ENCODE measurements at regions not wholly inside any gene's neighbourhood (a gene's known extent, or its start where the extent isn't known, plus 50 kb on each side); places are given as distances from the start of the nearest gene placed in this dataset.
"Not testable (repeated sequence)": the region's sequence is repeated elsewhere in the genome, so short reads cannot be mapped to it uniquely, and the experiment has no call there.

GRCh38 chr15:67935244-67935643 lies 95.4 kb upstream of the RNU6-1 start:
- DNase-seq (ENCODE audit: low spot score in 2 of 2) (no peak), ATAC-seq (no peak)
- H3K36me3 Mint-ChIP-seq = no peaks in the 10 kb centered on the region
- no peaks in the 10 kb centered on the region for H3K9me3 Mint-ChIP-seq
- no peak overlapping the region for H3K27ac Mint-ChIP-seq

DNA sequence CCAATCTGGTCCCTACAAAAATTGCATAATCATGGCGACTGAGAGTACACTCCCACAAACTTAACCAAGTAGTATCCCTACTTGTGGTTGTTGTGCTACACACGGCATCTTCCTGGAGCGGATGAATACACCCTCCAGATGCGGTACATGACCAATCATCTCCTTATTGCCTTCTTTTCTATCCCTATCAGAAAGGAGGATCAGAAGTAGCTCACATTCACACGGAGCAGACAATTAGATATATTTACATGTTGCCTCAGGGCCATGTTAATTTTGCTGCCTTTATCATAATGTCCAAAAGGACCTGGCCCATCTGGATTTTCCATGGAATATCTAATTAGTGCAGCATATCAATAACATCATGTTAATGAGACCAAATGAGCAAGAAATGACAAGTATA lies 96.4 kb upstream of the RNU6-1 start:
- Mint-ChIP-seq H3K27ac (no peak overlapping the region), H3K36me3 (no peaks in the 10 kb centered on the region), H3K9me3 (no peaks in the 10 kb centered on the region)
- ATAC-seq = no peak
- no peak for DNase-seq (ENCODE audit: low spot score in 2 of 2)

GRCh38 chr15:67937153-67937761 lies 97.4 kb upstream of the RNU6-1 start:
- Mint-ChIP-seq H3K27ac (no peak overlapping the region), H3K9me3 (no peaks in the 10 kb centered on the region), H3K36me3 (no peaks in the 10 kb centered on the region)
- DNase-seq (ENCODE audit: low spot score in 2 of 2) = no peak
- no peak for ATAC-seq

DNA sequence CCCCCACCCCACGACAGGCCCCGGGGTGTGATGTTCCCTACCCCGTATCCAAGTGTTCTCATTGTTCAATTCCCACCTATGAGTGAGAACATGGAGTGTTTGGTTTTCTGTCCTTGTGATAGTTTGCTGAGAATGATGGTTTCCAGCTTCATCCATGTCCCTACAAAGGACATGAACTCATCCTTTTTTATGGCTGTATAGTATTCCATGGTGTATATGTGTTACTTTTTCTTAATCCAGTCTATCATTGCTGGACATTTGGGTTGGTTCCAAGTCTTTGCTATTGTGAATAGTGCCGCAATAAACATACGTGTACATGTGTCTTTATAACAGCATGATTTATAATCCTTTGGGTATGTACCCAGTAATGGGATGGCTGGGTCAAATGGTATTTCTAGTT lies 99.3 kb upstream of the RNU6-1 start:
- H3K27ac Mint-ChIP-seq; ATAC-seq; H3K9me3 Mint-ChIP-seq; H3K36me3 Mint-ChIP-seq; DNase-seq (ENCODE audit: low spot score in 2 of 2): not testable (repeated sequence)

DNA sequence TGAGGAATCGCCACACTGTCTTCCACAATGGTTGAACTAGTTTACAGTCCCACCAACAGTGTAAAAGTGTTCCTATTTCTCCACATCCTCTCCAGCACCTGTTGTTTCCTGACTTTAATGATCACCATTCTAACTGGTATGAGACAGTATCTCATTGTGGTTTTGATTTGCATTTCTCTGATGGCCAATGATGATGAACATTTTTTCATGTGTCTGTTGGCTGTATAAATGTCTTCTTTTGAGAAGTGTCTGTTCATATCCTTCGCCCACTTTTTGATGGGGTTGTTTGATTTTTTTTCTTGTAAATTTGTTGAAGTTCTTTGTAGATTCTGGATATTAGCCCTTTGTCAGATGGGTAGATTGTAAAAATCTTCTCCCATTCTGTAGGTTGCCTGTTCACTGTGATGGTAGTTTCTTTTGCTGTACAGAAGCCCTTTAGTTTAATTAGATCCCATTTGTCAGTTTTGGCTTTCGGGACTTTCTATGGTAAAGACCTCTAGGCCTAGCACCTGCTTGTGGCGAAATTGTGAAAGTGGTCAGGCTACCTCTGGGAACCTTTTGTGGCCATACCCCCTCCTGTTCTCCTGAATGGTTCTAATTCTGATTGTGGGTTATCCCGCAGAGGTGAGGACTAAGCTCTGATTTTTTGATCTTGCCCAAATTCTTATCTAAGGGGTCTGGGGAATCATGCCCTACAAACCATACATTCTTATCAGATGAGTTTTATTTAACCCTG lies 99.9 kb upstream of the RNU6-1 start:
- H3K9me3 Mint-ChIP-seq; H3K36me3 Mint-ChIP-seq; DNase-seq (ENCODE audit: low spot score in 2 of 2); ATAC-seq; H3K27ac Mint-ChIP-seq: not testable (repeated sequence)

DNA sequence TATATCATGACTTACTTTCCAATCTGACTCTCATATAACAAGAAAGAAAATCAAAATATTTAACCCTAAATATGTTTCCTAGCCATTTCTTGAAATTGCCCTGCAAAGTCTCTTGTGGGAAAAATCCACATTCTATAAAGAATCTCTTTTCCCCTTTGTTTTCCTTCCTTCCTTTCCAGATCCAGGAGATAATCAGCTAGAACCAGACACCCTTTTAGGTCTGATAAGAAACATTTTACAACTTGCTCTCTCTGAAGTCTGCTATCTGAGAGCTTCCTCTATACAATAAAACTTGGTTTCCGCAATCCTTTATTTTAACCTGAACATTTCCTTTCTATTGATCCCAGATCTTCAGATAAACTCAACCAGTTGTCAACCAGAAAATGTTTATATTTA lies 100.5 kb upstream of the RNU6-1 start:
- no peak for DNase-seq (ENCODE audit: low spot score in 2 of 2)
- ATAC-seq = no peak
- Mint-ChIP-seq H3K27ac (no peak overlapping the region), H3K36me3 (no peaks in the 10 kb centered on the region), H3K9me3 (no peaks in the 10 kb centered on the region)

GRCh38 chr15:67941648-67942310 lies 101.9 kb upstream of the RNU6-1 start:
- DNase-seq (ENCODE audit: low spot score in 2 of 2) = no peak
- ATAC-seq = no peak
- no peak overlapping the region for H3K27ac Mint-ChIP-seq
- H3K9me3 Mint-ChIP-seq = no peaks in the 10 kb centered on the region
- H3K36me3 Mint-ChIP-seq = no peaks in the 10 kb centered on the region

GRCh38 chr15:67943475-67943874 lies 103.6 kb upstream of the RNU6-1 start:
- no peak overlapping the region for H3K27ac Mint-ChIP-seq
- no peak for DNase-seq (ENCODE audit: low spot score in 2 of 2)
- H3K36me3 Mint-ChIP-seq = no peaks in the 10 kb centered on the region
- ATAC-seq = no peak
- H3K9me3 Mint-ChIP-seq = no peaks in the 10 kb centered on the region

DNA sequence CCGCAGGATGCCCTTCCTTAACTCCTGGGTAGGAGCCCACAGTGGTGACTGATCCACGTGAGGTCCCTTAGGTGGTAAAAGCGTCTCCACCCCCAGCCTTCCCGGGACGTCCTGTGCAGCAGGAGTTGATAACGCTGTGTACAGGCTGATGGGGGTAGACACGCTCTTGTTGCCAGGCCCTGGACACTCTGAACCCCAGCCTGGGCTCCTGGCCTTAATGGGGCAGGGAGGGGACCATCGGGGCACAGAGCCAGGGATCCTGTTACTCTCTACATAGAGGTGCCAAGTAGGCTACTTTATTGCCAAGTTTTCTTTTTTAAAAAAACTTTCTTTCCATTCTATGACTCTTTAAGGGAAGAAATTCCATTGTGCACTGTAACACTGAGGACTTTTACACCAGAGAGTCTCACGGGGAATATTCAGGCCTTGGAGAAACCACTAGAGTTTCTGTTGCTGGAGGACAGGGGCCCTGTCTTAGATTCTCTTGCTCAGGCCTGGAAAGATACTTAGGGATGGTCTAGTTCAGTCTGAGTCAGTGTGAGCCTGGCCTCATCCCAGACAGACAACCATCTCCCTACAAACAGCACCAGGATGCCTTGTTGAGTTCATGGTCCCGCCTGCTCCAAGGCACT lies 104.3 kb upstream of the RNU6-1 start:
- no peaks in the 10 kb centered on the region for H3K9me3 Mint-ChIP-seq
- ATAC-seq = no peak
- no peaks in the 10 kb centered on the region for H3K36me3 Mint-ChIP-seq
- no peak for DNase-seq (ENCODE audit: low spot score in 2 of 2)
- H3K27ac Mint-ChIP-seq = peak overlapping the region in 1 of 2 donors; percentile 18

- Mint-ChIP-seq H3K36me3 (no peaks in the 10 kb centered on the region), H3K27ac (no peak overlapping the region), H3K9me3 (no peaks in the 10 kb centered on the region)
- DNase-seq (ENCODE audit: low spot score in 2 of 2) (no peak), ATAC-seq (no peak)
These were observed 105.3 kb upstream of the RNU6-1 start for GRCh38 chr15:67945131-67945530.

DNA sequence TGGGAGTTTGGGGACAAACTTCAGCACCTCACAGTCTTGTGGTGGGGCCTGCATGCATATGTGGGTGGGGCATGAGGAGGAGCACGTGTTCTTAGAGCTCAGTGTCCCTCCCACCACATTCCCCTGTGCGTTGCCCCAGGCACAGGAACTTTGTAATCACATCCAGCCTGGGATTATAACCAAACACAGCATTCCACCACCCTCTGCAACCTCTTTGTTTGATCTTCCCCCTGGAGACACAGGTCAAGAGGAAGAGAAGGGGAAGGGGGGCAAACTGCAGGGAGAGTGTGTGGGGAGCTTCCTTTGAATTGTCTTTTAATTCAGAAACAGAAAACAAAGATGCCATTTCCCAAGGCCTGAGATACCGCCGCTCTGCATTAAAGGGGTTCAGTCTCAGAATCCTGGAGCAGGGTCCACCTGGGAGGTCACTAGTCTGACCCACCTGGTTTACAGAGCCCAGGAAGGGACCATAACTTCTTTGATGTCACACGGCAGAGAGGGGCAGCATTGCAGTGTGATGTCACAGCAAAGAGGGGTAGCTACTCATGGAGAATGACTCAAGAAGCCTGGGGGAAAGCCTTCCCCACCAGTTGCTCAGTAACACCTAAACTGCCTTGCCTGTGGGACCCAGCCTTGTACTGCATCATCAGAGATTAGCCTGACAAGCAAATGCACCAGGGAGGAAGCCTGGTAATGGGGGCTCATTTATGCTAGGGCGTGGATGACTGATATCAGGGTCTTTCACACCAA lies 106.3 kb upstream of the RNU6-1 start:
- H3K27ac Mint-ChIP-seq = peak overlapping the region in 1 of 2 donors; percentile 70
- no peaks in the 10 kb centered on the region for H3K36me3 Mint-ChIP-seq
- H3K9me3 Mint-ChIP-seq = no peaks in the 10 kb centered on the region
- ATAC-seq = no peak
- DNase-seq (ENCODE audit: low spot score in 2 of 2) = no peak

GRCh38 chr15:67946701-67947100 lies 106.9 kb upstream of the RNU6-1 start:
- no peak for DNase-seq (ENCODE audit: low spot score in 2 of 2)
- H3K27ac Mint-ChIP-seq = peak overlapping the region in 1 of 2 donors; percentile 70
- ATAC-seq = no peak
- no peaks in the 10 kb centered on the region for H3K36me3 Mint-ChIP-seq
- no peaks in the 10 kb centered on the region for H3K9me3 Mint-ChIP-seq

DNA sequence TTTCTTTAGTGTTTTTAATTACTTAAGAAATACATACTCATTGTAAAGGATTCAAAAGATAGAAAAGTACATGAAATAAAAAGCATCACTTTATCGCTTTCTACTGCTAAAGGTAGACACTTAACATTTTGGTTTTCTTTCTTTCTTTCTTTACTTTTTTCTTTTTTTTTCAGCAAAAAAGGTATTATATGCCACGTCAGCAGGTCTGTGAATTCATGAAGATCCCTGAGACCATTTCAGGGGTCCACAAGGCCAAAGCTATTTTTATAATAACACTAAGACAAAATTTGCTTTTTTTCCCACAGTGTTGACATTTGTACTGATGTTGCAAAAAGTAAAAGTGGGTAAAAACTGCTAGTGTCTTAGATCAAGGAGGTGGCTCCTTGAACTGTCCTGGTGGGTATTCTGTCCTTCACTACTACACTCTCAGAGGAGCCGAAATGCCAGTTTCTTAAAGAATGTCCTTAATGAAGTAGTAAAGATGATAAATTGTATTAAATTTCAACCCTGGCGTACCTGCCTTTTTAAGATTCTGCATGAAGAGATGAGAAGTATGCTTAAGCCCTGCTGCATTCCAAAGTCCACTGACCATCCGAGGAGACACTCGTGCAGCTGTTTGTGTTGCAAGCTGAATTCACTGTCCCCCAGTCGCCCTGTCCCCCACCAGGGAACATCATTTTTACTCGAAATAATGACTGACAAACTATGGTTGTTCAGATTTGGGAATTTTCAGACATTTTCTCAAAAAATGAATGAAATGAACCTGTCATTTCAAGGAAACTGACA lies 106.7 kb upstream of the PIAS1 start:
- ATAC-seq (no peak), DNase-seq (ENCODE audit: low spot score in 2 of 2) (no peak)
- Mint-ChIP-seq H3K36me3 (no peaks in the 10 kb centered on the region), H3K27ac (no peak overlapping the region), H3K9me3 (no peaks in the 10 kb centered on the region)

GRCh38 chr15:67948215-67948614 lies 105.9 kb upstream of the PIAS1 start:
- Mint-ChIP-seq H3K9me3 (no peaks in the 10 kb centered on the region), H3K36me3 (no peaks in the 10 kb centered on the region), H3K27ac (no peak overlapping the region)
- ATAC-seq = no peak
- DNase-seq (ENCODE audit: low spot score in 2 of 2) = no peak

DNA sequence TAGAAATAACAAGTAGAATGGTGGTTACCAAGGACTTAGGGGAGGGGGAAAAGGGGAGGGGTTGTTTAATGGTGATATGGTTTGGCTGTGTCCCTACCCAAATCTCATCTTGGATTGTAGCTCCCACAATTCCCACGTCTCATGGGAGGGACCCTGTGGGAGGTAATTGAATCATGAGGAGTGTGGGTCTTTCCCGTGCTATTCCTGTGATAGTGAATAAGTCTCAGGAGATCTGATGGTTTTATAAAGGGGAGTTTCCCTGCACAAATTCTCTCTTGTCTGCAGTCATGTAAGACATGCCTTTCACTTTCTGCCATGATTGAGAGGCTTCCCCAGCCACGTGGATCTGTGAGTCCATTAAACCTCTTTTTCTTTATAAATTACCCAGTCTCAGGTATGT lies 102.9 kb upstream of the PIAS1 start:
- not testable (repeated sequence) for DNase-seq (ENCODE audit: low spot score in 2 of 2); H3K36me3 Mint-ChIP-seq; ATAC-seq; H3K9me3 Mint-ChIP-seq; H3K27ac Mint-ChIP-seq

DNA sequence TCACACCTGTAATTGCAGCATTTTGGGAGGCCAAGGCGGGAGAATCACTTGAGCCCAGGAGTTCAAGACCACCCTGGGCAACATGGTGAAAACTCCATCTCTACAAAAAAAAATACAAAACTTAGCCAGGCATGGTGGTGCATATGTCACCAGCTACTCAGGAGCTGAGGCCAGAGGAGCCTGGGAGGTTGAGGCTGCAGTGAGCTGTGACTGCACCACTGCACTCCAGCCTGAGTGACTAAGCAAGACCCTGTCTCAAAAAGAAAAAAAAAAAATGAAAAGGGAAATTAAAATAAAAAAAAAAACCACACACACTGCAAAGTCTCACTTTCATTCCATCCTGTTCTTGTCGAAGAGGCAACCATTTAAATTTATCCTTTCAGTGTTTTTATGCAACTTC lies 100.8 kb upstream of the PIAS1 start:
- DNase-seq (ENCODE audit: low spot score in 2 of 2) = no peak
- H3K27ac Mint-ChIP-seq = no peak overlapping the region
- no peaks in the 10 kb centered on the region for H3K9me3 Mint-ChIP-seq
- no peak for ATAC-seq
- H3K36me3 Mint-ChIP-seq = no peaks in the 10 kb centered on the region
